H9 (cell line): ENCODE measurements at regions not wholly inside any gene's neighbourhood (a gene's known extent, or its start where the extent isn't known, plus 50 kb on each side); places are given as distances from the start of the nearest gene placed in this dataset.

Source experiments
- DNase-seq: peaks from one replicate; pipeline ENCODE4 v3.0.0-alpha.2; 2017
- H2AFZ ChIP-seq: one replicate; pipeline ENCODE4 v1.6.1; 2013; ENCODE audit warnings: mild to moderate bottlenecking, low read length, control low read depth, moderate library complexity
- H2AK5ac ChIP-seq: 2 replicates; pipeline ENCODE4 v1.6.1; 2013; ENCODE audit warnings: low read length, control low read depth, mixed read lengths; ENCODE audit not compliant: insufficient read length
- H2BK120ac ChIP-seq: one replicate; pipeline ENCODE4 v1.6.1; 2013; ENCODE audit warnings: low read depth, mild to moderate bottlenecking, low read length, control low read depth, inconsistent platforms; ENCODE audit not compliant: poor library complexity, severe bottlenecking
- H2BK12ac ChIP-seq: 2 replicates; pipeline ENCODE4 v1.6.1; 2013; ENCODE audit warnings: low read length, control low read depth, mixed read lengths, low read depth; ENCODE audit not compliant: insufficient read length
- H2BK15ac ChIP-seq: 2 replicates; pipeline ENCODE4 v1.6.1; 2013; ENCODE audit warnings: low read depth, low read length, control low read depth
- H2BK20ac ChIP-seq: one replicate; pipeline ENCODE4 v1.6.1; 2013; ENCODE audit warnings: low read depth, mild to moderate bottlenecking, low read length, control low read depth, inconsistent platforms; ENCODE audit not compliant: poor library complexity, severe bottlenecking
- H2BK5ac ChIP-seq: 2 replicates; pipeline ENCODE4 v1.6.1; 2013; ENCODE audit warnings: low read length, control low read depth, mixed read lengths; ENCODE audit not compliant: insufficient read length
- H3K14ac ChIP-seq: 2 replicates; pipeline ENCODE4 v1.6.1; 2013; ENCODE audit warnings: low read length, control low read depth; ENCODE audit not compliant: insufficient read depth
- H3K18ac ChIP-seq: 2 replicates; pipeline ENCODE4 v1.6.1; 2013; ENCODE audit warnings: low read depth, mild to moderate bottlenecking, mixed read lengths, low read length, control low read depth; ENCODE audit not compliant: insufficient read length
- H3K23ac ChIP-seq: 2 replicates; pipeline ENCODE4 v1.6.1; 2013; ENCODE audit warnings: low read length, control low read depth, mixed read lengths, low read depth; ENCODE audit not compliant: insufficient read length
- H3K23me2 ChIP-seq: 2 replicates; pipeline ENCODE4 v1.6.1; 2013; ENCODE audit warnings: low read depth, mild to moderate bottlenecking, mixed read lengths, low read length, control low read depth; ENCODE audit not compliant: insufficient read length, poor library complexity, severe bottlenecking
- H3K27ac ChIP-seq: 2 replicates; pipeline ENCODE4 v1.5.1; 2013; ENCODE audit warnings: low read length, control low read depth, mixed read lengths, low read depth; ENCODE audit not compliant: insufficient read length
- H3K27me3 ChIP-seq: 2 replicates; pipeline ENCODE4 v1.6.1; 2013; ENCODE audit warnings: low read length, control low read depth, inconsistent platforms; ENCODE audit not compliant: insufficient read depth
- H3K4ac ChIP-seq: 2 replicates; pipeline ENCODE4 v1.6.1; 2013; ENCODE audit warnings: low read depth, mild to moderate bottlenecking, control low read depth, inconsistent platforms, low read length, moderate library complexity
- H3K4me1 ChIP-seq: 2 replicates; pipeline ENCODE4 v1.6.1; 2013; ENCODE audit warnings: low read length, control low read depth, inconsistent platforms; ENCODE audit not compliant: insufficient read depth
- H3K4me2 ChIP-seq: 2 replicates; pipeline ENCODE4 v1.6.1; 2013; ENCODE audit warnings: low read length, control low read depth, mixed read lengths; ENCODE audit not compliant: insufficient read length, insufficient read depth
- H3K56ac ChIP-seq: 2 replicates; pipeline ENCODE4 v1.6.1; 2013; ENCODE audit warnings: low read depth, mild to moderate bottlenecking, mixed read lengths, low read length, control low read depth; ENCODE audit not compliant: insufficient read length
- H3K79me1 ChIP-seq: 2 replicates; pipeline ENCODE4 v1.6.1; 2013; ENCODE audit warnings: low read depth, mild to moderate bottlenecking, moderate library complexity, low read length, control low read depth, inconsistent platforms; ENCODE audit not compliant: insufficient read depth, poor library complexity, severe bottlenecking
- H3K79me2 ChIP-seq: 2 replicates; pipeline ENCODE4 v1.6.1; 2013; ENCODE audit warnings: low read length, control low read depth, inconsistent platforms; ENCODE audit not compliant: insufficient read depth
- H3K9ac ChIP-seq: 2 replicates; pipeline ENCODE4 v1.6.1; 2013; ENCODE audit warnings: low read length, control low read depth, mixed read lengths; ENCODE audit not compliant: insufficient read length; ENCODE audit errors: extremely low read depth
- H3K9me3 ChIP-seq: one replicate; pipeline ENCODE4 v1.6.1; 2013; ENCODE audit warnings: low read depth, low read length, inconsistent platforms; ENCODE audit not compliant: control insufficient read depth
- H3T11ph ChIP-seq: one replicate; pipeline ENCODE4 v1.6.1; 2013; ENCODE audit warnings: mild to moderate bottlenecking, low read length, control low read depth, inconsistent platforms
- H4K20me1 ChIP-seq: one replicate; pipeline ENCODE4 v1.6.1; 2013; ENCODE audit not compliant: control insufficient read depth, insufficient read length, insufficient read depth
- H4K5ac ChIP-seq: 2 replicates; pipeline ENCODE4 v1.6.1; 2013; ENCODE audit warnings: low read depth, mild to moderate bottlenecking, mixed read lengths, low read length, control low read depth; ENCODE audit not compliant: insufficient read length
- H4K8ac ChIP-seq: replicated peaks from 2 replicates; pipeline ENCODE4 v1.6.1; 2013; ENCODE audit warnings: low read length, control low read depth, mixed read lengths, low read depth; ENCODE audit not compliant: insufficient read length
- H4K91ac ChIP-seq: 2 replicates; pipeline ENCODE4 v1.6.1; 2013; ENCODE audit warnings: low read depth, mild to moderate bottlenecking, moderate library complexity, mixed read lengths, low read length, control low read depth; ENCODE audit not compliant: insufficient read length
- H3K27ac Mint-ChIP-seq, 3 experiments: 2 replicates in 2 of 3; 3 replicates in 1 of 3; pipeline ENCODE4 v1.8.0; 2020 to 2021; ENCODE audit warnings: mixed read lengths in 3 of 3, mild to moderate bottlenecking in 1 of 3, moderate library complexity in 1 of 3
- H3K27me3 Mint-ChIP-seq: 2 replicates; pipeline ENCODE4 v1.8.0; 2021; ENCODE audit warnings: low read depth, mild to moderate bottlenecking, moderate library complexity, mixed read lengths
- H3K36me3 Mint-ChIP-seq, 3 experiments: 2 replicates in 2 of 3; 3 replicates in 1 of 3; pipeline ENCODE4 v1.8.0; 2020 to 2021; ENCODE audit warnings: low read depth in 3 of 3, mixed read lengths in 3 of 3; ENCODE audit not compliant: insufficient read depth in 1 of 3
- H3K4me1 Mint-ChIP-seq, 2 experiments: 2 replicates each; pipeline ENCODE4 v1.8.0; 2020; ENCODE audit warnings: mixed read lengths in 2 of 2
- H3K4me3 Mint-ChIP-seq, 2 experiments: 2 replicates in 1 of 2; 3 replicates in 1 of 2; pipeline ENCODE4 v1.8.0; 2020 to 2021; ENCODE audit warnings: mild to moderate bottlenecking in 2 of 2, mixed read lengths in 2 of 2, moderate library complexity in 1 of 2
- H3K9me3 Mint-ChIP-seq, 2 experiments: 2 replicates in 1 of 2; 3 replicates in 1 of 2; pipeline ENCODE4 v1.8.0; 2020; ENCODE audit warnings: mild to moderate bottlenecking in 2 of 2, mixed read lengths in 2 of 2, moderate library complexity in 1 of 2
- CTCF ChIP-seq: fragments of 200-600 bp; sonication (generic); conservative IDR thresholded peaks from 3 replicates; pipeline ENCODE4 v1.8.0; 2021; ENCODE audit warnings: antibody characterized with exemption, mild to moderate bottlenecking
- WGBS: extraction: QIAGEN DNeasy Blood & Tissue Kit; methylation state at CpG from one replicate; pipeline ENCODE4 v1.1.7; 2013; ENCODE audit warnings: missing lambda C conversion rate, low lambda C conversion rate, mixed read lengths; ENCODE audit not compliant: insufficient read length; ENCODE audit errors: extremely low coverage; 5-methylcytosine and 5-hydroxymethylcytosine counted together

GRCh38 chr12:92411687-92412086 lies 266.0 kb upstream of the BTG1 start:
- Histone ChIP-seq H3K56ac (no peak overlapping the region), H3K79me1 (no peaks in the 10 kb centered on the region), H3K4ac (no peak overlapping the region), H3K14ac (no peak overlapping the region), H3K9ac (no peak overlapping the region), H2BK20ac (no peak overlapping the region), H3K4me1 (peaks cover 3% of the 10 kb centered on the region; the same call in 1 of the 2 replicates), H4K91ac (no peak overlapping the region), H4K8ac (no peak overlapping the region), H2BK5ac (no peak overlapping the region), H2BK12ac (no peak overlapping the region), H3K9me3 (no peaks in the 10 kb centered on the region), H3K27ac (no peak overlapping the region), H4K5ac (no peak overlapping the region), H3K27me3 (no peaks in the 10 kb centered on the region), H2BK15ac (no peak overlapping the region), H3K4me2 (no peak overlapping the region), H2AK5ac (no peak overlapping the region), H2AFZ (no peak overlapping the region), H3K18ac (no peak overlapping the region), H3T11ph (no peak overlapping the region), H4K20me1 (no peaks in the 10 kb centered on the region), H3K23ac (no peak overlapping the region), H3K23me2 (no peaks in the 10 kb centered on the region), H2BK120ac (no peak overlapping the region), H3K79me2 (no peaks in the 10 kb centered on the region)
- Mint-ChIP-seq H3K4me3 (no peak overlapping the region), H3K9me3 (peaks cover 9 to 12% of the 10 kb centered on the region in 2 experiments; a peak in 4 of 5 replicates), H3K4me1 (peaks cover 10 to 17% of the 10 kb centered on the region in 2 experiments), H3K27ac (peak overlapping the region; percentile 32 to 73 (median 40); a peak in 1 of 7 replicates), H3K36me3 (peaks cover 0 to 9% (median 0%) of the 10 kb centered on the region in 3 experiments; a peak in 3 of 7 replicates), H3K27me3 (no peaks in the 10 kb centered on the region)
- no CpG with 5 or more reads among the region's 2 CpGs for WGBS
- TF ChIP-seq CTCF = no peak
- no peak for DNase-seq
